Daoy (cell line): ENCODE measurements at regions not wholly inside any gene's neighbourhood (a gene's known extent, or its start where the extent isn't known, plus 50 kb on each side); places are given as distances from the start of the nearest gene placed in this dataset.
A peak's percentile ranks its signal among the peaks of the same experiment; 100 is the strongest.

Experiments
- DNase-seq: peaks from one replicate; pipeline ENCODE4 v3.0.0-alpha.2; 2015; ENCODE audit warnings: low read depth

- no peak for DNase-seq
These were observed 1288.9 kb upstream of the SLC10A2 start for GRCh38 chr13:104355041-104355670.

DNA sequence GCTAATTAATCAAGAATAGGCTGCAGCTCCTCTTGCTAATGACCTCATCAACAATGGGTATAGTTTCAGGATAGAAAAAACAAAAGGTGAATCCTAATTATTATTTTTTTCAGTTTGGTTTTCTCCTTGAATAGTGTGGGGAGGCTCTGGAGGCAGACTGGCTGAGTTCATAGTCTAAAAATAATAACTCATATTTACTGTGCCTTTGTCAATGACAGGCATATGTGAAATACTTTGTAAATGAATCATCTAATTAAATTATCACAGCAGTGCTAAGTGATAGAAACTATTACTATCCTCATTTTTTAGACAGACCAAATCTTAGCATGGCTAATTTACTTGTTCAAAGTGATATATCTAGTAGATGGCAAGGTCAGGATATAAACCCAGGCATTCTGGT, 1261.0 kb upstream of the SLC10A2 start:
- no peak for DNase-seq

GRCh38 chr13:104326523-104326922, 1260.3 kb upstream of the SLC10A2 start:
- DNase-seq: no peak

DNA sequence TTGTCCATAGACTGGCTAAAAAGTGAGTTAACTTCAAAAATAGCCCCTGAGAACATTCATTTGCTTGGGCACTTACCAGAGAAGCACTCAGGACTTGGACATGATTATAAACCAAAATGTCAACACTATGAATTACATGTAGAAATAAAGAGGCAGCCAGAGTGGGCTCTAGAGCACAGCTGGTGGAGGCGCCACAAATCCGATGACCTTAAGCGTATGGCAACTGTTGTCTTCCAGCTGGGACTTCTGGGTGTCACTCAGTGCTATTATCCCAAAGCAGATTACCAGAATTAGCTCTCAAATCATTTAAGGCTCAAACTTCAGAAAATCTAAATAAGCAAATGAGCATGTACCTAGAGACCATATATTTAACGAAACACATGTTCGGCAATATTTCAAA, 1255.5 kb upstream of the SLC10A2 start:
- no peak for DNase-seq

- DNase-seq: no peak
These were observed 1254.2 kb upstream of the SLC10A2 start for GRCh38 chr13:104320446-104320845.

DNA sequence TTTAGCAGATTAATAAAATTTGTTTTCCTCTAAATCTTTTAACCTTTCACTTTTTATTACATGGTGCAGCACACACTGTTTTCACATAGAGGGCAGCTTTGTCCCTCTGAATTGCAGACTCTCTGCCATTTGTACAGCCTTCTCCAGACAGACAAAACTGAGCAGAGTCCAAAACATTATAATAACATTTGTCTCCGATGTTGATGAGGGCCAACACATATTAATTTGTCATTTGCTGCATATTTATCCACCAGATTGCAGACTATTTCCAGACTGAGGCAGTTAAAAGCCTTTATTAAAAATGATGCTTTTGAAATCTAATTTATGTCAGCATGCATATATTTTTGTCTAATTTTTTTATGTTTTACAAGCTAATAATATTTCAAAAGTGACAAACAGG, 1251.9 kb upstream of the SLC10A2 start:
- no peak for DNase-seq

DNA sequence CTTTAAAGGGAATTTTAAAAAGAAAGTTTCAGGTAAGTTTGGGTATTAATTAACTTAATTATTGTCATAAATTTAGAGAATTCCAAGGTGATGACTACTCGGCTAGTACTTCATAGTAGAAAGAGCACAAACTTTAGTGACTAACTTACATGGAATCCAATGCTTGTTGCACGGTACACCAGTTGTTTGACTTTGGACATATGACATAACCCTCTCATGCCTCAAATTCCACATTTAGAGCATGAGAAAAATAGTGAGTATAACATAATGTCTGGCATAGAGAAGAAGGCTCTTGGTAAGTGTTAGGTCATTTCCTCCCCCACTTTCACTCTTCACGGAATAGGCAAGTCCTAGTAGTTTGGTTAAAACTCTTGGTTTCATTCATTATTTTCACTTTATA, 1249.4 kb upstream of the SLC10A2 start:
- DNase-seq: peak; percentile 31

- no peak for DNase-seq
These were observed 1248.8 kb upstream of the SLC10A2 start for GRCh38 chr13:104314926-104315535.

- no peak for DNase-seq
These were observed 1248.1 kb upstream of the SLC10A2 start for GRCh38 chr13:104314321-104314720.

DNA sequence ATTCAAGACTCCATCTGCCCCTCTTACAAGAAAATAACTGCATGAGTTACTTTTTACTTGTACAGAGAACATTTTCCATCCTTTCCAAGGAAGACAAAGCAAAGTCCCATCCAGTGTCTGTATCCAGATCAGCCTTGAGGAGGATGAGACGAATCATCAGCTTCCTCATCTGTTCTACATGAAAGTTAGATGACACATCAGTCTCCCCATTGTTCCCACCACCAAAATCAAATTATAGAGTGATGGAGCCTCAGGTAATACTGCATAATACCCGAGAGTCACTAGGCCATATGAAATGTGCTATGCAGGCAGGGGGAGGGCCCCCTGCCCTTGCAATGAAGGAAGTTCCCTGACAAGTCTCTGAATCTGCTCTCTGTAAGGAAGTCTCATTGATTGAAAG, 1244.6 kb upstream of the SLC10A2 start:
- DNase-seq: no peak

DNA sequence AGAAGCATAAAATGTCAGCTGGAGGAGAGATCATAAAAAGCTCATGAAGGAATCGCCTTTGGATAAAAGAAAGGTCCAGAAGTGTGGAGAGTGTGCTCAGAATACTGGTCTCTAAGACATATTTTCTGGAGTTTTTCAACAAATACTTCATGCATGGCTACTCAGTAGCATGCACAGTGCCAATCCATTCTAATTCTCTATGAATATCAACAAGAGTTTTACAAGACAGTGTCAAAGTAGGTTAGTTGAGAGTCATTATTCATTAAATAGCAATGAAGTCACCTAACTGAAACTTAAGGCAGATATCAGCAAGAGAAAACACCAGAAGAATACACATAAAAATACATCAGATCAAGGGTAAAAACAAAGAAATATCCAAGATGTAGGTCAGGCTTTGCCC, 1243.2 kb upstream of the SLC10A2 start:
- no peak for DNase-seq

- DNase-seq: no peak
These were observed 1235.2 kb upstream of the SLC10A2 start for GRCh38 chr13:104301171-104301975.

DNA sequence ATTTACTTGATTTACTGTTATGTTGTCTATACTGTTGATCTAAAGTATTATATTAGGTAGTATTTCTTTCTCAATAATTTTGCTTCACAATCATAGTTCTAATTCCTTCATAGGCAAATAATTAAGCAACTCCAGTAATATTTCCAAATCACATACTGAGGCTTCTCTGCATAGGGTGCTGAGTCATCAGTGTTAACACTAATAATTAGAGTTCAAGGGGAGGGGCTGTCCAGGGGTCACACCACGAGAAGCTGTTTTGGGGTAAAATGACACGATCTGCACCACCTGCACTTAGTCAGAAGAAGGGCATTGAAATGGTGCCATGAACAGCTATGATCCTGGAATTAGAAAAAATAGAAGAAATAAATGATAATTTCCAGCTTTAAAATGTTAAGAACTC, 1230.9 kb upstream of the SLC10A2 start:
- no peak for DNase-seq

DNA sequence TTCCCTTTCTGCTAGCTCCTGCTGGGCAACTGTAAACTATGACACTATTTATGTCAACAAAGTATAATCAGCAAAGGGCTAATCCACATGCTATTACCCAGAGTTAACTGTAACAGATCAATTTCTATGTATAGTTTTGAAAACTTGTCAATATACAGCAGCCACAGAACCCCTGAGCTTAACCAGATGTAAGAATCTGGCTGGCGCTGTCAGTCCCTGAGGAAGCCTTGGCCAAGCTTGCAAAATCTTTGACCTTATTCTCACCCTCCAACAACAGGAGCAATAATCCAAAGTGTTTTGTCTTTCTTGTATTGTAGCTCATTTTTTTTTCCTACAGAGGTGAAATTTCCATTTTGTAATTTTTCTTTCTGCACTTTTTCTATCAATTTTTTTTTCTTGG, 1230.1 kb upstream of the SLC10A2 start:
- no peak for DNase-seq

GRCh38 chr13:104295537-104295936, 1229.3 kb upstream of the SLC10A2 start:
- DNase-seq: no peak

- DNase-seq: no peak
These were observed 1223.2 kb upstream of the SLC10A2 start for GRCh38 chr13:104289400-104289799.

GRCh38 chr13:104288496-104288895, 1222.3 kb upstream of the SLC10A2 start:
- no peak for DNase-seq

DNA sequence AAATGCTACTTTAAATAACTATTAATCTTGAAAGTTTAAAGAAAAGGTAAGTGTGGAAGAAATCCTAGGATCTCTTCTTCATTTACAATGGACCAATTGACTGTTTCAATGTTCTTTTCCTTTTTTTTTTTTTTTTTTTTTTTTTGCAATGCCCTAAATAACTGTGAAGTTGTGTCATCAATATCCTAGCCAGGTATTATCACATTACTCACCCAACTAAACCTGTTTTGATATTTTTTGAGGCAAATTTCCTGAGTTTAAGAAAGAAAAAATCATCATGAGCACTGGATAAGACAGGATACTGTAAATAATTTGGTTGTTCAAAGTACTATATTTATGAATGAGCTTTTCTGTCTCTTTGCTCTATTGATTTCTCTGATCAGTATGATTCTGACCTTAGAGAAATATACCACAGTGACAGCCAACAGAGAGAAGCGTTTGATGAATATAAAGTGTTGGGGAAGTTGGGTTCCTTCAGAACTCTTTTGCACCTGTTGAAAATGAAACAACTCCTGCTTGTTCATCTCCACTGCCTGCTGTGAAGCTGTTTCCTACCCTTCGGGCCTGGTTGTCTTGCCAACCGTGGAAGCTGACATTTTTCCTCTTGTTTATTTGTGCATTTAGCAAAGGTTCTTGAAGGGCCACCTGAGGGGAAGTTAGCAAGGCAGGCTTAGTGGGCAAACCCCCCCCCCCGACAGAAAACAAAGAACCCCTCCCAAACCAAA, 1220.5 kb upstream of the SLC10A2 start:
- no peak for DNase-seq

DNA sequence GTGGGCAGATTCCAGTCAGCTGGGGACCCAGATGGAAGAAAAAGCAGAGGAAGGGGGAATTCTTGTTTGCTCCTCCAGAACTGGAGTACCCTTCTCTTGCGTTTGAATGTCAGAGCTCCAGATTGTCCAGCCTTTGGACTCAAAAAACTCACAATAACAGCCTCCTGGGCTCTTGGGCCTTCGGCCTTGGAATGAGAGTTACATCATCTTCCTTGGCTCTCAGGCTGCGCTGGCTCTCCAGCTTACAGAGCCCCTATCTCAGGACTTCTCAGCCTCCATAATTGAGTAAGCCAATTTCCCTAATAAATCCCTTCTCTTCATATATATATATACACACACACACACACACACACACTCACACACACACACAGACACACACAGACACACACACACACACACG, 1215.7 kb upstream of the SLC10A2 start:
- DNase-seq: no peak

- no peak for DNase-seq
These were observed 1204.5 kb upstream of the SLC10A2 start for GRCh38 chr13:104270731-104271130.

GRCh38 chr13:104267206-104267811, 1201.1 kb upstream of the SLC10A2 start:
- DNase-seq: no peak

GRCh38 chr13:104256701-104257100, 1190.5 kb upstream of the SLC10A2 start:
- no peak for DNase-seq
